HL-60 (cell line): ENCODE measurements at regions not wholly inside any gene's neighbourhood (a gene's known extent, or its start where the extent isn't known, plus 50 kb on each side); places are given as distances from the start of the nearest gene placed in this dataset.

Experiments
- CTCF ChIP-seq: IDR thresholded peaks from one replicate; pipeline ENCODE4 v1.5.1; 2011; ENCODE audit warnings: low read length, control low read depth, inconsistent platforms; ENCODE audit not compliant: insufficient read depth
- POLR2AphosphoS5 ChIP-seq: IDR thresholded peaks from 2 replicates; pipeline ENCODE4 v1.6.1; 2012; ENCODE audit warnings: low read depth

- TF ChIP-seq CTCF (no peak), POLR2AphosphoS5 (no peak)
These were observed 552.3 kb downstream of the KCNJ3 start for GRCh38 chr2:155250800-155251199.
